Thoracic aorta (tissue), 2 donors: ENCODE measurements at regions not wholly inside any gene's neighbourhood (a gene's known extent, or its start where the extent isn't known, plus 50 kb on each side); places are given as distances from the start of the nearest gene placed in this dataset.

Experiments
- ATAC-seq: fragments of 150-250 bp; one replicate; pipeline ENCODE4 v1.8.0; 2017; ENCODE audit warnings: low read depth; ENCODE audit not compliant: insufficient number of reproducible peaks, low FRiP score
- DNase-seq: peaks from one replicate; pipeline ENCODE4 v3.0.0-alpha.2; 2020; ENCODE audit warnings: low spot score
- H3K27ac ChIP-seq, 2 donors: fragments of 200-600 bp; sonication (generic); 1 replicate in 1 of 2; 2 replicates in 1 of 2; pipeline ENCODE4 v1.5.1; 2016; ENCODE audit warnings: mild to moderate bottlenecking in 2 of 2, moderate library complexity in 2 of 2
- H3K27me3 ChIP-seq: fragments of 200-600 bp; sonication (generic); replicated peaks from 2 replicates; pipeline ENCODE4 v1.6.0; 2016; ENCODE audit warnings: mild to moderate bottlenecking; ENCODE audit not compliant: insufficient read depth
- H3K36me3 ChIP-seq: fragments of 200-600 bp; sonication (generic); one replicate; pipeline ENCODE4 v1.5.1; 2016
- H3K4me1 ChIP-seq, 2 donors: fragments of 200-600 bp; sonication (generic); 1 replicate in 1 of 2; 2 replicates in 1 of 2; pipeline versions ENCODE4 v1.5.1 to v1.6.0; 2016; ENCODE audit warnings: low read depth in 2 of 2, mild to moderate bottlenecking in 1 of 2; ENCODE audit not compliant: control insufficient read depth in 1 of 2
- H3K4me3 ChIP-seq: fragments of 200-600 bp; sonication (generic); 2 replicates; pipeline ENCODE4 v1.5.1; 2016; ENCODE audit warnings: mild to moderate bottlenecking
- H3K9me3 ChIP-seq: fragments of 200-600 bp; sonication (generic); 2 replicates; pipeline ENCODE4 v1.5.1; 2016
- CTCF ChIP-seq: fragments of 200-600 bp; sonication (generic); IDR thresholded peaks from one replicate; pipeline ENCODE4 v1.5.1; 2019; ENCODE audit warnings: antibody characterized with exemption

- Histone ChIP-seq H3K27ac (no peak overlapping the region), H3K9me3 (no peaks in the 10 kb centered on the region), H3K27me3 (no peaks in the 10 kb centered on the region), H3K36me3 (no peaks in the 10 kb centered on the region), H3K4me3 (no peak overlapping the region), H3K4me1 (peaks cover 0 to 13% of the 10 kb centered on the region in 2 donors)
- ATAC-seq (no peak), DNase-seq (no peak)
- no peak for TF ChIP-seq CTCF
Measured at GRCh38 chr13:50552424-50552966, 291.0 kb downstream of the DLEU7 start.

- Histone ChIP-seq H3K4me3 (no peak overlapping the region), H3K9me3 (no peaks in the 10 kb centered on the region), H3K36me3 (no peaks in the 10 kb centered on the region), H3K4me1 (no peaks in the 10 kb centered on the region), H3K27ac (no peak overlapping the region), H3K27me3 (no peaks in the 10 kb centered on the region)
- TF ChIP-seq CTCF, result no peak
- no peak for DNase-seq
- ATAC-seq, result no peak
Measured at GRCh38 chr13:50561739-50562138, 281.8 kb downstream of the DLEU7 start.

- Histone ChIP-seq H3K27ac (no peak overlapping the region), H3K4me1 (no peaks in the 10 kb centered on the region), H3K27me3 (no peaks in the 10 kb centered on the region), H3K9me3 (no peaks in the 10 kb centered on the region), H3K36me3 (no peaks in the 10 kb centered on the region), H3K4me3 (no peak overlapping the region)
- no peak for TF ChIP-seq CTCF
- no peak for ATAC-seq
- no peak for DNase-seq
Measured at GRCh38 chr13:50566646-50567045, 276.8 kb downstream of the DLEU7 start.

- Histone ChIP-seq H3K4me1 (peaks cover 9 to 31% of the 10 kb centered on the region in 2 donors), H3K4me3 (no peak overlapping the region), H3K27me3 (no peaks in the 10 kb centered on the region), H3K27ac (no peak overlapping the region), H3K36me3 (no peaks in the 10 kb centered on the region), H3K9me3 (no peaks in the 10 kb centered on the region)
- no peak for ATAC-seq
- no peak for DNase-seq
- no peak for TF ChIP-seq CTCF
Measured at GRCh38 chr13:50572129-50572528, 271.4 kb downstream of the DLEU7 start.

- Histone ChIP-seq H3K27ac (no peak overlapping the region), H3K4me1 (peaks cover 9 to 31% of the 10 kb centered on the region in 2 donors), H3K4me3 (no peak overlapping the region), H3K36me3 (no peaks in the 10 kb centered on the region), H3K27me3 (no peaks in the 10 kb centered on the region), H3K9me3 (no peaks in the 10 kb centered on the region)
- DNase-seq, result no peak
- no peak for ATAC-seq
- no peak for TF ChIP-seq CTCF
Measured at GRCh38 chr13:50573066-50573465, 270.4 kb downstream of the DLEU7 start.
